ENCODE measurements at regions not wholly inside any gene's neighbourhood (a gene's known extent, or its start where the extent isn't known, plus 50 kb on each side); places are given as distances from the start of the nearest gene placed in this dataset.
"Not testable (repeated sequence)": the region's sequence is repeated elsewhere in the genome, so short reads cannot be mapped to it uniquely, and the experiment has no call there.

DNA sequence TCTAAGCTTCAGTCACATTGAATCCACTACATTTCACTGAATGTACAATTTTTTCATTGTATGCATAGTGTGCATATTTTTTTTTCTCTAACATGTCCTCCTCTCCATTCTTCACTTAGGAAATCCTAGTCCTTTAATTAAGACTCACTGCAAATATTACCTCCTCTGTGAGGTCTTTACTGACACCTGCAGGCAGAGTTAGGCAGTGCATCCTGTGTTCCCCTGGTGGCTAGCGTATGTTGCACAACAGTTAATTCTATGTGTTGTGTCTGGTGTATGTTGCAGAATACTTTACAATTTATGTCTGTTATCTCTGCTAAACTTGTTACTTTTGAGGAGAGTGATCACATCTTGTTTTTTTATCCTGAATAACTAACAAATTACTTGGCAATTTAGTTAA lies 82.7 kb upstream of the NBPF20 start:
- H2AFZ ChIP-seq (ENCODE audit: low read depth, low read length) = not testable (repeated sequence)

DNA sequence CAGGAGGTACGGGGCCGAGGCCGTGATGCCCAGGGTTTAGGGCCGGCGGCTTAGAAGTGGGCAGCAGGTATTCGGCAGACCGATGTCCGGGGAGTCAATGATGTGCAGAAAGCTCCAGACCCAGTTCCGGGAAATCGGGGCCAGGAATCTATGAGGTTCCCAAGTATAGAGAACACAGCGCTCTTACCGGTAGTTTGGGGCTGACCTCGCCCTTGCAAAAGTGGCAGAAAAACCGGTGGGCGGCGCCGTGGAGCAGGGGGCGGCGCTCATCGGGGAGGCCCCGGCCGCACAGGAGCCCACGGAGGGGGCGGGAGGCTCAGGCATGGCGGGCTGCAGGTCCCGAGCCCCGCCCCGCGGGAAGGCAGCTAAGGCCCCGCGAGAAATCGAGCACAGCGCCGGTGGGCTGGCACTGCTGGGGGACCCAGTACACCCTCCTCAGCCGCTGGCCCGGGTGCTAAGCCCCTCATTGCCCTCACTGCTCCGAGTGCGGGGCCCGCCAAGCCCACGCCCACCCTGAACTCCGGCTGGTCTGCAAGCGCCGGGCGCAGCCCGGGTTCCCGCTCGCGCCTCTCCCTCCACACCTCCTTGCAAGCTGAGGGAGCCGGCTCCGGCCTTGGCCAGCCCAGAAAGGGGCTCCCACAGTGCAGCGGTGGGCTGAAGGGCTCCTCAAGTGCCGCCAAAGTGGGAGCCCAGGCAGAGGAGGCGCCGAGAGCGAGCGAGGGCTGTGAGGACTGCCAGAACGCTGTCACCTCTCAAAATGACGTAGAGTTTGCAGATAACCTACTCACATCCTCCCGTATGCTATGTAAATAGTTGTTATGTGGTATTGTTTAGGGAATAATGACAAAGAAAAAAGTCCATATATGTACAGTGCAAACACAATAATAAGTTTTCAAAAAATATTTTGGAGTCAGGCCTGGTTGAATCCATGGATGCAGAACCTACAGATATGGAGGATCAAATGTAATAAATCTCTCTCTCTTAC lies 80.6 kb upstream of the NBPF20 start:
- H3K9me3 Mint-ChIP-seq (ENCODE audit: unreplicated experiment); H3K4me3 ChIP-seq (ENCODE audit: insufficient read depth, low read depth, low read length); H3K27ac Mint-ChIP-seq (ENCODE audit: unreplicated experiment); H2AFZ ChIP-seq (ENCODE audit: low read depth, low read length); H3K79me2 ChIP-seq (ENCODE audit: insufficient read depth, low read length); H3K27me3 Mint-ChIP-seq (ENCODE audit: low read depth, unreplicated experiment); H3K4me1 Mint-ChIP-seq (ENCODE audit: low read depth, unreplicated experiment); H4K20me1 ChIP-seq (ENCODE audit: insufficient read depth, low read length); H3K27ac ChIP-seq (ENCODE audit: low read depth, low read length); H3K4me1 ChIP-seq (ENCODE audit: insufficient read depth, low read length); H3K36me3 Mint-ChIP-seq (ENCODE audit: low read depth, unreplicated experiment); H3K4me2 ChIP-seq (ENCODE audit: low read length); H3K4me3 Mint-ChIP-seq (ENCODE audit: unreplicated experiment); H3K9ac ChIP-seq (ENCODE audit: low read length); H3K27me3 ChIP-seq (ENCODE audit: insufficient read depth, low read length); H3K36me3 ChIP-seq (ENCODE audit: insufficient read depth, low read length); H3K9me3 ChIP-seq (ENCODE audit: insufficient read depth, low read depth, low read length); DNase-seq (ENCODE audit: low read depth); FAIRE-seq: not testable (repeated sequence)

More for the DNA sequence above, 82.7 kb upstream of the NBPF20 start:
- not testable (repeated sequence) for H3K4me2 ChIP-seq (ENCODE audit: low read length); H3K4me1 Mint-ChIP-seq (ENCODE audit: low read depth, unreplicated experiment); H3K9me3 Mint-ChIP-seq (ENCODE audit: unreplicated experiment); H3K9me3 ChIP-seq (ENCODE audit: insufficient read depth, low read depth, low read length); H3K36me3 ChIP-seq (ENCODE audit: insufficient read depth, low read length); H3K4me3 ChIP-seq (ENCODE audit: insufficient read depth, low read depth, low read length); H3K36me3 Mint-ChIP-seq (ENCODE audit: low read depth, unreplicated experiment); H3K27ac Mint-ChIP-seq (ENCODE audit: unreplicated experiment); FAIRE-seq; H3K27ac ChIP-seq (ENCODE audit: low read depth, low read length); H3K79me2 ChIP-seq (ENCODE audit: insufficient read depth, low read length); H3K4me1 ChIP-seq (ENCODE audit: insufficient read depth, low read length); H3K27me3 Mint-ChIP-seq (ENCODE audit: low read depth, unreplicated experiment); H3K4me3 Mint-ChIP-seq (ENCODE audit: unreplicated experiment); H3K9ac ChIP-seq (ENCODE audit: low read length); H3K27me3 ChIP-seq (ENCODE audit: insufficient read depth, low read length); H4K20me1 ChIP-seq (ENCODE audit: insufficient read depth, low read length); DNase-seq (ENCODE audit: low read depth)

DNA sequence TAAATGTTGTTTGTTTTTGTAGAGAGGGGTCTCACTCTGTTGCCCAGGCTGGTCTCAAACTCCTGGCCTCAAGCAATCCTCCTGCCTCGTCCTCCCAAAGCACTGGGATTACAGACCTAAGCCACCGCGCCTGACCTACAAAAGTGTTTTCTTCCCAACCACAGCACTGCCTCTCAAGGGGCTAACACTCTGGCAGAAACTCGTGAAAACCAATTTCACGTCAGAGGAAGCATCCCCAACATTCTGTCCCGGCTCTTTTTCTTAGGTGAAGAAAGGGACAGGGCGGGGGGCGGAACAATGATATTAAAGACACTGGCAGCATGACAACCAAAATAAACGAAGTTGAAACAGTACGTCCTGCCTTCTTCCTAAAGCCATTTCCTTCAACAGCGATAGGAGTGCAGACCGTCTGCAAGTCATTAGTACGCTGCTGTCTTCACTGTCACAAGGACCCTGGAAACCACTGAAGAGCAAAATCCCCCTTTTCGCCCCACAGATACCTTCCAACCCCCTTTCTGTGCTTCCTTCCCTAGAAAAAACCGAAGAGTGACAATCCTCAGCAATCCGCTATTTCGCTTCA lies 79.5 kb upstream of the NBPF20 start:
- H2AFZ ChIP-seq (ENCODE audit: low read depth, low read length); H3K27ac ChIP-seq (ENCODE audit: low read depth, low read length); H3K79me2 ChIP-seq (ENCODE audit: insufficient read depth, low read length); H3K9me3 Mint-ChIP-seq (ENCODE audit: unreplicated experiment); H3K27me3 ChIP-seq (ENCODE audit: insufficient read depth, low read length); H3K27me3 Mint-ChIP-seq (ENCODE audit: low read depth, unreplicated experiment); H3K36me3 ChIP-seq (ENCODE audit: insufficient read depth, low read length); H3K36me3 Mint-ChIP-seq (ENCODE audit: low read depth, unreplicated experiment); H3K9ac ChIP-seq (ENCODE audit: low read length); FAIRE-seq; H3K4me2 ChIP-seq (ENCODE audit: low read length); H3K27ac Mint-ChIP-seq (ENCODE audit: unreplicated experiment); H3K4me3 Mint-ChIP-seq (ENCODE audit: unreplicated experiment); DNase-seq (ENCODE audit: low read depth); H3K4me3 ChIP-seq (ENCODE audit: insufficient read depth, low read depth, low read length); H3K4me1 ChIP-seq (ENCODE audit: insufficient read depth, low read length); H3K4me1 Mint-ChIP-seq (ENCODE audit: low read depth, unreplicated experiment); H3K9me3 ChIP-seq (ENCODE audit: insufficient read depth, low read depth, low read length); H4K20me1 ChIP-seq (ENCODE audit: insufficient read depth, low read length): not testable (repeated sequence)

DNA sequence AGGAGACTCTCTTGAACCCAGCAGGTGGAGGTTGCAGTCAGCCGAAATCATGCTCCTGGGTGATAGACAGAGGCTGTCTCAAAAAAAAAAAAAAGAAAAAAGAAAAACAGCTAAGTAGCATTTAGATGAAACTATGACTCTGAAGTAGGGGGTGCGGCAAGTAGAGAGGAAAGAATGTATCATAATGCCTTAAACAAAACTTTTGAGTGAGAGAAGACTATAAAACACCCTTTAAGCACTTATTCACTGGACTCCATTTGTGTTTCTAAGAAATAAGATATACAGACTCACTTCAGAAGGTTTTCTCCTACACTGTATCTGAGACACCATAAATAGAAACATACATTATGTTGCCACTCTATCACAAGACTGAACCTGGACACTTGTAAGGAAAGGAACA lies 78.9 kb upstream of the NBPF20 start:
- not testable (repeated sequence) for H3K36me3 ChIP-seq (ENCODE audit: insufficient read depth, low read length); H3K79me2 ChIP-seq (ENCODE audit: insufficient read depth, low read length); H3K9me3 ChIP-seq (ENCODE audit: insufficient read depth, low read depth, low read length); H3K27ac Mint-ChIP-seq (ENCODE audit: unreplicated experiment); H3K9ac ChIP-seq (ENCODE audit: low read length); H4K20me1 ChIP-seq (ENCODE audit: insufficient read depth, low read length); H3K4me1 ChIP-seq (ENCODE audit: insufficient read depth, low read length); H2AFZ ChIP-seq (ENCODE audit: low read depth, low read length); H3K4me2 ChIP-seq (ENCODE audit: low read length); H3K4me1 Mint-ChIP-seq (ENCODE audit: low read depth, unreplicated experiment); H3K27me3 Mint-ChIP-seq (ENCODE audit: low read depth, unreplicated experiment); DNase-seq (ENCODE audit: low read depth); H3K27me3 ChIP-seq (ENCODE audit: insufficient read depth, low read length); H3K9me3 Mint-ChIP-seq (ENCODE audit: unreplicated experiment); FAIRE-seq; H3K4me3 ChIP-seq (ENCODE audit: insufficient read depth, low read depth, low read length); H3K36me3 Mint-ChIP-seq (ENCODE audit: low read depth, unreplicated experiment); H3K4me3 Mint-ChIP-seq (ENCODE audit: unreplicated experiment); H3K27ac ChIP-seq (ENCODE audit: low read depth, low read length)

GRCh38 chr1:145500251-145500650 lies 74.8 kb upstream of the NBPF20 start:
- not testable (repeated sequence) for H3K79me2 ChIP-seq (ENCODE audit: insufficient read depth, low read length); H3K27ac ChIP-seq (ENCODE audit: low read depth, low read length); H3K9ac ChIP-seq (ENCODE audit: low read length); H3K4me3 Mint-ChIP-seq (ENCODE audit: unreplicated experiment); H3K4me2 ChIP-seq (ENCODE audit: low read length); H3K9me3 Mint-ChIP-seq (ENCODE audit: unreplicated experiment); FAIRE-seq; H3K27me3 ChIP-seq (ENCODE audit: insufficient read depth, low read length); H3K27me3 Mint-ChIP-seq (ENCODE audit: low read depth, unreplicated experiment); H3K4me1 Mint-ChIP-seq (ENCODE audit: low read depth, unreplicated experiment); H3K9me3 ChIP-seq (ENCODE audit: insufficient read depth, low read depth, low read length); H3K4me1 ChIP-seq (ENCODE audit: insufficient read depth, low read length); H2AFZ ChIP-seq (ENCODE audit: low read depth, low read length); H3K36me3 ChIP-seq (ENCODE audit: insufficient read depth, low read length); H3K27ac Mint-ChIP-seq (ENCODE audit: unreplicated experiment); DNase-seq (ENCODE audit: low read depth); H4K20me1 ChIP-seq (ENCODE audit: insufficient read depth, low read length); H3K36me3 Mint-ChIP-seq (ENCODE audit: low read depth, unreplicated experiment); H3K4me3 ChIP-seq (ENCODE audit: insufficient read depth, low read depth, low read length)
